ENCODE measurements at regions not wholly inside any gene's neighbourhood (a gene's known extent, or its start where the extent isn't known, plus 50 kb on each side); places are given as distances from the start of the nearest gene placed in this dataset.
"Not testable (repeated sequence)": the region's sequence is repeated elsewhere in the genome, so short reads cannot be mapped to it uniquely, and the experiment has no call there.

DNA sequence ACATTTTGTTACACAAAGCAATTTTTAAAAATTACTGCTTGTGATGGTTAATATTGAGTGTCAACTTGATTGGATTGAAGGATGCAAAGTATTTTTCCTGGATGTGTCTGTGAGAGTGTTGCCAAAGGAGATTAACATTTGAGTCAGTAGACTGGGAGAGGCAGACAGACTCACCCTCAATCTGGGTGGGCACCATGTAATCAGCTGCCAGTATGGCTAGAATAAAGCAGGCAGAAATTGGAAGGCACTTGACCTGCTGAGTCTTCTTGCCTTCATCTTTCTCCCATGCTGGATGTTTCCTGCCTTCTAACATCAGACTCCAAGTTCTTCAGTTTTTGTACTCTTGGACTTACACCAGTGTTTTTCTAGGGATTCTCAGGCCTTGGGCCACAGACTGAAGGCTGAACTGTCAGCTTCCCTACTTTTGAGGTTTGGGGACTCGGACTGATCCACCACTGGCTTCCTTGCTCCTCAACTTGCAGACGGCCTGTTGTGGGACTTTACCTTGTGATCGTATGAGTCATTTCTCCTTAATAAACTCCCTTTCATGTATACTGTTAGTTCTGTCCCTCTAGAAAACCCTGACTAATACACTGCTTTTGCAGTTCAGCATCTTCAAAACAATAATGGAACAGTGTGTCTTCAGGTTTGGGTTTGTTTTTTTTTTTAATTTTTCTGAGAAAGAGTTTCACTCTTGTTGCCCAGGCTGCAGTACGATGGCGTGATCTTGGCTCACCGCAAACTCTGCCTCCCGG, 244.1 kb upstream of the SEMA3C start:
- no peak for DNase-seq

DNA sequence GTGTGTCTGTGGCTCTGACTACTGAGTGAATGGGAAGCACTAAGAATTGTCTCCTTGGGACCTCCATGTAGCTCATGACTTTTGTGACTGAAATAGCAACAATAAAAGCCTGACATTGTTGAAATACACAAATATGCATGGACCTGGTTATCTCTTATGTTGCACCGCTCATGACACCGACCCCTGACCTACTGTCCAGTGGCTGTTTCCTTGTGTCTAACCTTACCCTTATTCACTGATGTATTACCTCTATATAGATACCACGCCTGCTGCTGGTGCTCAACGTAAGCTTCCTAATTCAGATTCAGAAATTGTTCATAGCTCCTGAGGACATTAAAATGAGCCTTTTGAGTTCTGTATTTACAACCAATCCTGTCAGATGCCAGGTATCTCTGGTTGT, 243.4 kb upstream of the SEMA3C start:
- no peak for DNase-seq

DNA sequence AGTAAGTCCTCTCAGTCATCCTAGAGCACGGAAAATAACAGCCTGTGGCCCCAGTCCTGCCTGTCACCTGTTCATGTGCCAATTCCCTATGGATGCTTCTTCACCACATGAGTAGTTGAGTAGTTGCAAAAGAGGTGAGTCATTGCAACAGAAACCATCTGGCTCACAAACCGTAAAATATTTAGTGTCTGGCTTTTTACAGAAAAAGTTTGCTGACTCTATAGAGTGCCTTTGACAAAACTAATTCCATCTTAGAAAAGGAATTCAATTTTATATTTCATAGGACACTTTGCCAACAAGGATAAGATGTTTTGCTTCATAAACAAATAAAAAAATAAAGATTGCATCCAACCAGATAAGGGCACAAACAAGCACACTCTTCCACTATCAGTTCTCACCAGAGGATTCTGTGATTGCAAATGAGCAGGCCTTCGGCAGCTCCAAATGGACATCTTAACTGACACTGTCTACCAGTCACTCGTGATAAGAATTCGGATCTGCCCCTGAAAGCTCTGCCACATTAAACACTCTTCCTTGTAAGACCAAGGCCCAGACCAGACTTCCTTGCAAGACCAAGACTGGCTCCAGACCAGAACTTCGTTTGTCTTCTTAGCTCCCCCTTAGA, 242.7 kb upstream of the SEMA3C start:
- no peak for DNase-seq

DNA sequence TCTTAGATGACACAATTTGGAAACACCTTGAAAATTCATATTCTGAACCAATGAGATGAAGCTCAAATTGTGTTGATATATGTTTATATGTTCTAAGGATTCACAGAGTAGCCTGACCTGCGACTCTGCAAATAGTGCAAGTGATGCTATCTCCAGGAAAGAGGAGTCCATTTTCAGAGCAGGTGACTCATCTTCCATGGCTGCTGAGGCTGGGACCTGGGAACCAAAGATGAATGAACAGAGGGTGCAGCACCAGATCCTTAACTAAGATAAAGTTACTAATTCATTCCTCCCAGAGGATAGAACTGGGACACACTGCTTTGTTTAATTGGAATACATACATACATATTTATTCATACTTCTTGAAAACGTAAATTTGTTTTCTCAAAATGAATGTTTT, 240.6 kb upstream of the SEMA3C start:
- DNase-seq = no peak

DNA sequence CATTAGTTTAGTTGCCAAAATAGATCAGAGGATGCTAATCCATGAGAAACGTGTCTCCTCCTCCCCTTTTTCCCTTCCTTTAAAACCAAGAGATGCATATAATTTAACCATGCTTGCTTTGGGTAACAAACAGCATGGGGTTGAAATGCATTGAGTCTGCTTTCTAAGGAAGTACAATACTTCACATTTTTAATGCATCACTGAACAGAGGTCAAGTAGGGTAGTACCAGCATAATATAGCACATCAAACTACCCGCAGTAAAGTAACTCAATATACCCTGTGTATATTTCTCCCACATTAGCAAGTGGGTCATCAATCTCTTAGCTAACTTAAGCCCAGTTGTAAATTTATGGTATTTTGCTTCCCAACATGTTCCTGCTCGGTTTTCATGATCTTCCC, 239.3 kb upstream of the SEMA3C start:
- no peak for DNase-seq

DNA sequence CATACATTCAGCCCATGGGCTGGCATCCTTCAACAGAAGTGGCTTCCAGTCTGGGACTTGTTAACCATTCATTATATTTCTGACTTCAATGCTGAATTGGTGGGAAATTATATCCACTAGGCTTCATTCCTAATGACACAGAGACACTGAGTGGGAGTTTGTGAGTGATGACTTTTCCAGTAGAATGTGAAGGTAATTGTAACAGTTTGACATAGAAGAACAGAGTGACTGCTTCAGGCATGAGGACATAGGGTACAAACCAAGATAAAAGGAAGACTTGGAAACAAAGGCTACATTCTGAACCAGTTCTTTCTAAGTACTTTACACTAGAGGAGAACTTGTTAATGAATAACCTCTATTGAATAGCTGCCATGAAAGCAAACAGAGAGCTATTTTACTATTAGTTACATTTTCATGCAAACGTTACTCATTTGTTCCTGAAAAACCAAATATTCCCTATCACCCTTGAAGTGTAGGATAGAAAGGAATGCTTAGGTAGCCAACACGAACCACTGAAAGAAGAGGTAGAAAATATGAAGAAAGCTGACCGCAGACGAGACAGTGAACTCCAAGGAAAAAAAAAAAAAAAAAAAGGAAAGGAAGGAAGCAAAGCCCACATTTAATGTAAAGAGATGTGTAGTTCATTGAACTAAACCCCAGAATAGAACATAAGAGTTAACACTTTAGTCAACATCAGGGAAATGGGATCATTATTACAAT, 237.0 kb upstream of the SEMA3C start:
- no peak for DNase-seq

DNA sequence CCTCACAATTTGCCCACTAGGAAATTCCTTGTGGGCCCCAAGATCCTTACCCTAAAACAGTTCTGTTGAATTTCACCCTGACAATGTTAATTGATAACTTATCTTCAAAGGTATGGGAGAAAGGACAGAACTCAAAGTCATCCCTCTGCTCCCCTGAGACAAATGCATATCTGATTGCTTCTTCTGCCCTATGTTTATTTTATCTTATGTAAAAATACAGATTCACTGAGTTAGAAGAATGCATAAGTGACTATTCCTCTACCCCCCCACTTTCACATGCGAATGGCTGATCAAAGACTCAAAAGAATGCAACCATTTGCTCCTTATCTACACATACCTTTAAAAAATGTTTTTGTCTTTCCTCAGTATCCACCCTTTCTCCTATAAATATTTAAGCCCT, 235.7 kb upstream of the SEMA3C start:
- DNase-seq = no peak

DNA sequence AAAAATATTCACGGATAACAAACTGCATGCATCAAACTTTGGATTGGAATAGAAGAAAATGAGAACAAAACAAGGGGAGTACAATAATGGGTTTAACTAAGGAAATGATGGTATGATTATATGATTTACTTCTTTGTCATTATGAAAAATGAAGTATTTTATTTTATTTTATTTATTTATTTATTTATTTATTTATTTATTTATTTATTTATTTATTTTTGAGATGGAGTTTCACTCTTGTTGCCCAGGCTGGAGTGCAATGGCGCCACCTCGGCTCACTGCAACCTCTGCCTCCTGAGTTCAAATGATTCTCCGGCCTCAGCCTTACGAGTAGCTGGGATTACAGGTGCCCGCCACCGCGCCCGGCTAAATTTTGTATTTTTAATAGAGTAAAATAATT, 234.1 kb upstream of the SEMA3C start:
- DNase-seq = not testable (repeated sequence)

DNA sequence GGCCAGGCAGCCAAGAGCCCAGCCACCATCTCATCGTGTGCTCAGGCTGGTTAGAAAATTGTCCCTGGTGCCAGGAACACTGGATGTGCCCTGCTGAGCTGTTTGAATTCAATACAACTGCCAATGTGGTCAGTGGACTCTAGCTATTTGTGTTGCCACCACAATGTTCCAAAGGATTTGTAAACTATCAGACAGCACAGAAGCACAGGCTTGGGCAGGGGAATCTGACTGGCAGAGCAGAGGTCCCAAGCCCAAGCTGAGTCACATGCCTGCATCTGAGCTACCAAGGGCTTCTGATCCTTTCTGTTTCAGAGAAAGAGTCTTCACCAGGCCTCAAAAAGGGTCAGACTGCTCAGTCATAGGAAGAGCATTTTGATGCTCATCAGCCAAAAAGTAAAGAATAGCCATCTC, 232.1 kb upstream of the SEMA3C start:
- DNase-seq = no peak

DNA sequence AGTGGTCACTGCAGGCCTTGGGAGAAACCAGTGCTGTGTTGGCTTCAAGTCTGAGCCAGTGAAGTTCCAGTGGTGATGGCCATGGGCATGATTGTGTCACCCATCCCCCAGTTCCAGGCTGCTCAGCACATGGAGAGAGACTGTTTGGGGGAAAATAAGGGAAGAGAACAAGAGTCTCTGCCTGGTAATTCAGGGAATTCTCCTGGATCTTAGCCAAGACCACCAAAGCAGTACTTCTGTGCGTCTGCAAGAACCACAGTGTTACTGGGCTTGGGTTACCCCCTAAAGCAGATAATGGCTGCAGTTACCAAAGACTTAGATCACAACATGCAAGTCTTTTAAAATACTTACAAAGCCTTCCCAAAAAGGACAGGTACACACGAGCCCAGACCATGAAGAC, 225.0 kb upstream of the SEMA3C start:
- DNase-seq = no peak

DNA sequence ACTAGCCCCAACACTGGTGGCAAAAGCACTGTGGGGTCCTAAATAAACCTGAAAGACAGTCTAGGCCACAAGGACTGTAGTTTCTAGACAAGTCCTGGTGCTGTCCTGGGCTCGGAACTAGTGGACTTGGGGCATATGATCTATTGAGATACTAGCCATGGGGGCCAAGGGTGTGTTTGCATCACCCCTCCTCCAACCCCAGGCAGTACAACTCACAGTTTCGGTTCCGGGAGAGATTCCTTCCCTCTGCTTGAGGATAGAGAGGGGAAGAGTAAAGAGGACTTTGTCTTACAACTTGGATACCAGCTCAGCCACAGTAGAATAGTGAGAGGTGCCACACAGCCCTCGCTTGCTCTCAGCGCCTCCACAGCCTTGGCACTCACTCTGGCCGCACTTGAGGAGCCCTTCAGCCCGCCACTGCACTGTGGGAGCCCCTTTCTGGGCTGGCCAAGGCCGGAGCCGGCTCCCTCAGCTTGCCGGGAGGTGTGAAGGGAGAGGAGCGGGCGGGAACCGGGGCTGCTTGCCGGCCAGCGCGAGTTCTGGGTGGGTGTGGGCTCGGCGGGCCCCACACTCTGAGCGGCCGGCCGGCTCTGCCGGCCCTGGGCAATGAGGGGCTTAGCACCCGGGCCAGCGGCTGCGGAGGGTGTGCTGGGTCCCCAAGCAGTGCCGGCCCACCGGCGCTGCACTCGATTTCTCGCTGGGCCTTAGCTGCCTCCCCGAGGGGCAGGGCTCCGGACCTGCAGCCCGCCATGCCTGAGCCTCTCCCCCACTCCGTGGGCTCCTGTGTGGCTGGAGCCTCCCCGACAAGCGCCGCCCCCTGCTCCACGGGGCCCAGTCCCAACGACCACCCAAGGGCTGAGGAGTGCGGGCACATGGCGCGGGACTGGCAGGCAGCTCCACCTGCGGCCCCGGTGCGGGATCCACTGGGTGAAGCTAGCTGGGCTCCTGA, 222.7 kb upstream of the SEMA3C start:
- DNase-seq = not testable (repeated sequence)

DNA sequence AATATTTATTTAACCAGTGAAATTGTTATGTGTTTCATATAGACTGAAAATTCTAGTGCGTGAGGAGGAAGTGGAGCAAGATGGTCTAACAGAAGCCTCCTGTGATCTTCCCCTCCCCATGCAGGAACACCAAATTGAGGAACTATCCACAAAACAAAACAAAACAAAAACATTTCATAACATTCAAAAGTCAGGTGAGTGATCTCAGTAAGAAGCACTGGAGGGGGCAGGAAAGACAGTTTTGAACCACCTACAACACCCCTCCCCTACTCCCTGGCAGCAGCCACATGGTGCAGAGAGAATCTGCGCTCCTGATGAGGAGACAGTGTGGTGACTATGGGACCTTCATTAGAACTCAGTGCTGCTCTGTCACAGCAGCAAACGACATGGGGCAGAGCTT, 221.9 kb upstream of the SEMA3C start:
- no peak for DNase-seq

DNA sequence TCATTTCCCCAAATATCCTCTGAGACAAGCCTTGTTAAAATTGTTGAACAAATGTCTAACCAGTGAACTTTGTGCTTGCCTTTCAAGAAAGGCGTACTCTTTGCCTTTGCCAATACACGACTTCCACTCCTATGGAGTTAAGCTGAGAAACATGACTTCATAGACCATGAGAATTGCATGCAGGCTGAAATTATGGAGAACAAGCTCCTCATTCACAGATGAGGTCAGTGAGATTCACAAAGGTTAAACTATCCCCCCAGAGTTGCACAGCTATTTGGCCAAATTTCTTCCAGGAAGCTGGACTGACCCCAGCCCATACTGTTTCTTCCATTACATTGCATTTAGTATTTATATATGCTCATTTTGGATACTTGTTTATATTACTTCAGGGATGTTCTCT, 221.4 kb upstream of the SEMA3C start:
- DNase-seq = no peak

DNA sequence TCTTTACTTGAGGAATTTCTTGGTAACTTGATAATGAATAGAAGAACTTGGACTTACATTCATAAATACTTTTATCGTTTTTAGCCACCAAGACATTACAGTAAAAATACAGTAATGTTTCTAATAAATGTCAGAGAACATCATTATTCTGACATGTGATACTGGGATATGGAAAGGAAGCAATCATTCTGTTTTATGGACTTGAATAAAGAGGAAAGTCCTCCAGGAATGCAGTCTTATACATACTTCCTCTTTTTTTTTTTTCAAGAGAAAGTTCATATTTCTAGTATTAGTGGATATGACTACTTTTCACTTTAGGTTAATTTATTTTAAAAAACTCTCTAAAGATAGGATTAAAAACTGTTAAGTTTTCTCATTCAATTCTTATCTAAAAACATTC, 220.0 kb upstream of the SEMA3C start:
- DNase-seq = no peak

DNA sequence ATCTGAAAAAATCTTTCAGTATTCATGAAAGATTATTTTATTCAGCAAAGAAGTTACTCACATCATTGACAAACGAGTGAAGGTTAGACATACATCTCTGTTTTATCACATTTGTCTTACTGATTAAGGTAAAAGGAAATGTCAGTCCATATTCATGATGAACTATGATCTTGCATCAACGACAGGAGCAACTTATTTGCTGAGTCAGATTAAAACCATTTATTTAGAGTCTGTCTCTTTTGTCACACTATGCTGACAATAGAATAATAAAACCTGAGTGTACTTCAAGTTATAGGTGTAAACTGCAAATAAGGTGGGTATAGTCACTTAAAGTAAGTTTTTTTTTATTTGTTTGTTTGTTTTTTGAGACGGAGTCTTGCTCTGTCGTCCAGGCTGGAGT, 216.5 kb upstream of the SEMA3C start:
- DNase-seq = no peak

DNA sequence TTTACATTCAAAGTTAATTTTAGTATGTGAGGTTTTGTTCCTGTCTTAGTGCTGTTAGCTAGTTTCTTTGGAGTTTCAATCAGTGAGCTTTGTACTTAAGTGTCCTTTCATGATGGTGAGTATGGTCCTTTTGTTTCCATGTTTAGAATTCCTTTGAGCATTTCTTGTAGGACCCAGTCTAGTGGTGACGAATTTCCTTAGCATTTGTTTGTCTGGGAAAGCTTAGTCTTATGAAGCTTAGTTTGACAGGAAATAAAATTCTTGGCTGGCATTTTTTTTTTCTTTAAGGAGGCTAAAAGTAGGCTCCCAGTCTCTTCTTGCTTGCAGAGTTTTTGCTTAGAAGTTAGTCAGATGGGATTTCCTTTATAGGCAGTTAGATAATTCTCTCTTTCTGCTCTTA, 209.2 kb upstream of the SEMA3C start:
- DNase-seq = no peak

DNA sequence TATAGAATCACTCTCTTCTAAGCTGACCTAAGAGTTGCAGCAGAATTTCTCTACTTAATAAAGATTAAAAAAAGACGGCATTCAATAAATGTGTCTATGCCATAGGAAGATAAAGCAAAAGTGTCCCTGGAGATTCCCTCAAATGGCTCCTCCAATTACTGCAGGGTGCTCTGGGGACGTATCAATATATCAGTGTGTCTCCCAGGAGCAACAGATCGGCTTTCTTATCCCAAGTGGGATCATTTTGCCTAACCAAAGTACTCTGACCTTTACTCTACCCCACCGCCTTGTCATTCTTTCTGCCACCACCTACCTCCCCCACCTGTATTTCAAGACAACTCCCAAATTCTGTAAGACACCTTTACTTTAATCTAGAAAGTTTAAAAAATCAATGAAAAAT, 202.0 kb upstream of the SEMA3C start:
- DNase-seq = no peak

DNA sequence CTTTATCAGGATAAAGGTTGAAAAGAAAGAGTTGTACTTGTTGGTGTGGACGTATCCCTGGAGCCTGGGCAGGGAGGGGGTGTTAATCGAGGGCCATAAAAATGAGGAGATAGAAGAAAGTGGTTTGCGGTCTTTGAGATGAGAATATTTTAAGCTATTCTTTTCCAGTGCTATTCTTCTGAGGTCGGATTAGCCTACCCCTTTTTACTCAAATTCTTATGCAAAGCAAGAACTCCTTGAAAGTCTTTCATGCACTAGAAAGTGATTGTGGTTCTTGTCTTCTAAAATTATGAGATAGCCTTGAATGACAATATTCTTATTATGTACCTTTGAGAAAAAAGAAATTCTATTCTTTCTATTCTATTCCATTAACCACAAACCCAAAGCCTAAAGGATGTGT, 201.3 kb upstream of the SEMA3C start:
- DNase-seq = no peak

DNA sequence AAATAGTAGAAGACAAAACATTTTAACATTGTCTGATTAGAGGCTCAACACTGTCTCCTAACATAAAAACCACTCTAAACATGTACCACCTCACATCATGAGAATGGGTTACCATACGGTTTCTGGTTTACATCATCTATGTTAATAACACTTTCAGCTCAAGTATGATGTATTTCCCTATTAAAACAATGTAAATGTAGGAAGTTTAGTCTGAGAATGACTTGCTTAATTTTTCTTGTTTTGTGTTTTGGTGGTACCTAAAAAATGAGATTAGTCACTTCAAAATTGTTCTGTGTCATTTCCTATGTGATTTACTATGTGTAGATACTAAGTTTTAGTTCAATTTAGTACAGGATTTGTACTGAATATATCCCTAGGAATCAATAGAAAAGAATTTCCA, 195.8 kb upstream of the SEMA3C start:
- no peak for DNase-seq

DNA sequence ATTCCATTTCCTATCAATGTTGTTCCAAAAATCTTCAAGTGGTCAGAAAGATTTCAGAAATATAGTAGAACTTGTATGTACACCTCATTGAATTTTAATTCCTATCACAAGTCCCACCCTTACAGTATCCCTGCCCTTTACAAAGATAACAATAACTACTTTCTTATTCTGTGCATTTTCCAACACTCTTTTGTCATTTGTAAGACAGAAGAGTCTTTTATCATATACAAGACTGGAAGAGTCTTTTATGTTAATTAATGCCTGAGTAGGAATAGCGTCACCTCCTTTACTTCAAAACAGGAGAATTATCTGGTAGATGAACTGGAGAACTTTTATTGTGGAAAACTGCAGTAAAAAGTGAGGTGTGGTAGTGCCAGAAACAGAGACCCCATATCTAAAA, 193.9 kb upstream of the SEMA3C start:
- no peak for DNase-seq

DNA sequence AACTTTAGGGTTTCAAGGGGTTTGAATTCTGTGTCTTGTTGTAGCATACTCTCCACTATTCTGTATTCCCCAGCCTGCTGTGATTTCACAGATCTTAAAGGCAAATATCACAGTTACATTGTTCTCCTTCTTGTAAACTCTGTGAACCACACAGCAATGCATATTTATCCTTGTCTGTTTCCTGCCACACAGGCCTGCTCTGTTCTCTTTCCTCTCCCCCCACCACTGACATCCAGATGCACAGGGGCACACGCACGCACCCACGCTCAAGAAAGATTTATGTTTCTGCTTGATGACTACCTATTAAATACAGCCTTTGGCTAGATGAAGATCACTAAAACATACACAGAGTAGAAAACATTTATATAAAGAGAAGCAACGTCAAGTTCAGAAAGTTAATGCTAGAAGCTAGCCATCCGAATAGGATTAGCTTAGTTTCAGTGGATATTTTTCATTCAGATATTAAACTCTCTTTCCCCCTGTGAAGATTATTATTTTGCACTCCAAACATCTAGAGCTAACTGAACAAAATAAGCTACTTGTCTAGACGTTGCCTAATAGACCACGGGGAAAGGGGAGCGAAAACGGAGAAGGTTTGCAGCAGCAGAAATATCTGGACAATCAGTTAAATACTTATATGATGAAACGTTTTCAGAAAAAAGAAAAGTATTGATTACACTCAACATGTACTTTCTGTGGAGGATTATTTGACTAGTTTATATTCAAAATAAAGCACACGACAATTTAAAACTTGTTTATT, 193.1 kb upstream of the SEMA3C start:
- DNase-seq = no peak

DNA sequence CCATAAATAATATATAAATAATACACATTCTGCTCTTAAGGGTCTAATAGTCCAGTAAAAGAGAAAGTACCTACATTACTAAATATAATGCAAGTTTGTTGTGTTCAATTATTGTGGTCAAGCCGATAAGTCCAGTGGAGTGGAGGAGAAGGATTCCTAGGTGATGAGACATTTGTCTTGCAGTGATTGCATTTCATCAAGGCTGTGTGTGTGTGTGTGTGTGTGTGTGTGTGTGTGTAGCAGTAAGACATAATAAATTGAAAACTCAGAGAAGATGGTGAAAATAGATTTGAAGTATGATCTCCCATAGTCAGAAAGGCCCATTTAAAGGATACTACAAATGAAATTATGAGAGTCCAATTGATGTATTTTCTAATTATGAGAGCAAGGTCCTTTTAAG, 192.5 kb upstream of the SEMA3C start:
- DNase-seq = no peak
